HFF-Myc (cell line): ENCODE measurements at regions not wholly inside any gene's neighbourhood (a gene's known extent, or its start where the extent isn't known, plus 50 kb on each side); places are given as distances from the start of the nearest gene placed in this dataset.

Experiments
- DNase-seq: peaks from one replicate; pipeline ENCODE4 v3.0.0-alpha.2; 2011; ENCODE audit warnings: low read depth; ENCODE audit errors: extremely low read depth
- H3K4me3 ChIP-seq: replicated peaks from 2 replicates; pipeline ENCODE4 v1.5.1; 2011; ENCODE audit warnings: low read depth, mild to moderate bottlenecking, control low read depth, low read length
- CTCF ChIP-seq: IDR thresholded peaks from 2 replicates; pipeline ENCODE4 v1.5.1; 2012; ENCODE audit warnings: mild to moderate bottlenecking, low read depth, low read length, control low read depth; ENCODE audit errors: missing control alignments

- DNase-seq, result peak; percentile 56
- H3K4me3 ChIP-seq, result no peak overlapping the region
- no peak for TF ChIP-seq CTCF
These were observed 485.3 kb downstream of the SLITRK6 start for GRCh38 chr13:85313761-85314503.

- no peak for TF ChIP-seq CTCF
These were observed 487.1 kb downstream of the SLITRK6 start for GRCh38 chr13:85312071-85312470.

GRCh38 chr13:85303630-85304029 is 495.6 kb downstream of the SLITRK6 start:
- TF ChIP-seq CTCF, result no peak
- no peak for DNase-seq
- no peak overlapping the region for H3K4me3 ChIP-seq

More at GRCh38 chr13:85312071-85312470, 487.1 kb downstream of the SLITRK6 start:
- no peak for DNase-seq
- H3K4me3 ChIP-seq, result no peak overlapping the region

GRCh38 chr13:85298387-85298924 is 500.8 kb downstream of the SLITRK6 start:
- no peak for TF ChIP-seq CTCF
- H3K4me3 ChIP-seq, result no peak overlapping the region
- DNase-seq, result peak; percentile 36

GRCh38 chr13:85288698-85289097 is 510.5 kb downstream of the SLITRK6 start:
- no peak for TF ChIP-seq CTCF
- no peak overlapping the region for H3K4me3 ChIP-seq
- DNase-seq, result no peak

GRCh38 chr13:85287528-85287927 is 511.7 kb downstream of the SLITRK6 start:
- DNase-seq, result no peak
- H3K4me3 ChIP-seq, result no peak overlapping the region
- no peak for TF ChIP-seq CTCF

- H3K4me3 ChIP-seq, result no peak overlapping the region
- no peak for TF ChIP-seq CTCF
- no peak for DNase-seq
These were observed 513.1 kb downstream of the SLITRK6 start for GRCh38 chr13:85286081-85286480.
